ENCODE measurements at regions not wholly inside any gene's neighbourhood (a gene's known extent, or its start where the extent isn't known, plus 50 kb on each side); places are given as distances from the start of the nearest gene placed in this dataset.

GRCh38 chr2:19027626-19028025 is 330.8 kb downstream of the OSR1 start (continued):
- no peak for TF ChIP-seq ATF3 (IDR thresholded peaks at IDR 0.05)

GRCh38 chr2:19026261-19026660 is 332.2 kb downstream of the OSR1 start:
- Histone ChIP-seq H3K4me1 (ENCODE audit: control insufficient read depth in 4 of 4, insufficient read depth in 4 of 4, low read length in 3 of 4) (no peaks in the 10 kb centered on the region), H3K27ac (ENCODE audit: low read depth in 1 of 2, low read length in 2 of 2) (no peak overlapping the region), H3K9ac (ENCODE audit: low read depth in 1 of 2, low read length in 2 of 2) (no peak overlapping the region), H3K36me3 (ENCODE audit: control insufficient read depth in 4 of 4, insufficient read depth in 3 of 4, low read depth in 1 of 4, low read length in 3 of 4) (no peaks in the 10 kb centered on the region), H3K4me3 (ENCODE audit: low read depth in 1 of 3, low read length in 3 of 3) (no peak overlapping the region), H3K27me3 (ENCODE audit: control insufficient read depth in 4 of 4, insufficient read depth in 4 of 4, low read length in 3 of 4) (no peaks in the 10 kb centered on the region), H3K9me3 (ENCODE audit: control insufficient read depth in 4 of 4, low read length in 3 of 4) (no peaks in the 10 kb centered on the region)
- TF ChIP-seq REST (IDR thresholded peaks at IDR 0.05) (no peak), CTCF (IDR thresholded peaks at IDR 0.05; ENCODE audit: low read depth, low read length, missing input control) (no peak), ZBTB33 (IDR thresholded peaks at IDR 0.05) (no peak), HNF4A (conservative IDR thresholded peaks at IDR 0.05) (no peak), SP1 (IDR thresholded peaks at IDR 0.05) (no peak), YY1 (IDR thresholded peaks at IDR 0.05) (no peak), MAX (IDR thresholded peaks at IDR 0.05) (no peak), RXRA (IDR thresholded peaks at IDR 0.05) (no peak), RAD21 (IDR thresholded peaks at IDR 0.05) (no peak), NR2F2 (IDR thresholded peaks at IDR 0.05) (no peak), HNF4G (IDR thresholded peaks at IDR 0.05) (no peak), FOXA1 (IDR thresholded peaks at IDR 0.05) (no peak), ATF3 (IDR thresholded peaks at IDR 0.05) (no peak), JUND (IDR thresholded peaks at IDR 0.05) (no peak), FOXA2 (IDR thresholded peaks at IDR 0.05) (no peak), TAF1 (conservative IDR thresholded peaks at IDR 0.05) (no peak), GABPA (IDR thresholded peaks at IDR 0.05 in 1 of 2, conservative IDR thresholded peaks at IDR 0.05 in 1 of 2) (no peak), EGR1 (IDR thresholded peaks at IDR 0.05; ENCODE audit: low read depth in 2 of 2) (no peak)
- DNase-seq (ENCODE audit: low spot score), result no peak
- WGBS, result 85% methylated on average over 2 of the region's 2 CpGs

Measured in liver (tissue), 8 donors.